ENCODE measurements at regions not wholly inside any gene's neighbourhood (a gene's known extent, or its start where the extent isn't known, plus 50 kb on each side); places are given as distances from the start of the nearest gene placed in this dataset.
"Not testable (repeated sequence)": the region's sequence is repeated elsewhere in the genome, so short reads cannot be mapped to it uniquely, and the experiment has no call there.

DNA sequence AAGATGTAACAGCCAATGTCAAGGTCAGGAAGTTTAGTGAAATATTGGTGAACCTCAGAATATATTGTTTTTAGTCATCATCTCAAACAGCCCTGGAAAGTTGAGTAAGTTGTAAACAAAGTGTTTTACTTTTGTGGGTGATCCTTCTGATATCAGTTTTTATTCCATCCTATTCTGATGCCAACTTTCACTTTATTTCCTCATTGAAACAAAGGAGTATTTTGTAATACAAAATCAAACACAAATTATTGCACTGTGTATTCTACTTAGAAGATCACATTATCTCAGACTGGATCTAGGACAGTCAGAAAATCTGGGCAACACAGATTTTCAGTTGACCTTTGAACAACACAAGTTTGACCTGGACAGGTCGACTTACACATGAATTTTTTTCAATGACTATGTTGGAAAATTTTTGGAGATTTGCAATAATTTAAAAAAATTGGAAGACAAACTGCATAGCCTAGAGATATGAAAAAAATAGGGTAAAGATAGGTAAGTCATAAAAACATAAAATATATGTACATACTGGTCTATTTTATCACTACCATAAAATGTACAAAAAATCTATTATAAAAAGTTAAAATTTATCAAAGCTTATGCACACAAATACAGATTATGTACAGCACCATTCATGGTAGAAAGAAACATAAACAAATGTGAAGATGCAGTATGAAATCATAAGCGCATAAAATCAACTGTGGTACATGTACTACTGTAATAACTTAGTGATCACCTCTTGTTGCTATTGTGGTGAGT is 709.1 kb upstream of the FAM241A start:
- no peak for DNase-seq

DNA sequence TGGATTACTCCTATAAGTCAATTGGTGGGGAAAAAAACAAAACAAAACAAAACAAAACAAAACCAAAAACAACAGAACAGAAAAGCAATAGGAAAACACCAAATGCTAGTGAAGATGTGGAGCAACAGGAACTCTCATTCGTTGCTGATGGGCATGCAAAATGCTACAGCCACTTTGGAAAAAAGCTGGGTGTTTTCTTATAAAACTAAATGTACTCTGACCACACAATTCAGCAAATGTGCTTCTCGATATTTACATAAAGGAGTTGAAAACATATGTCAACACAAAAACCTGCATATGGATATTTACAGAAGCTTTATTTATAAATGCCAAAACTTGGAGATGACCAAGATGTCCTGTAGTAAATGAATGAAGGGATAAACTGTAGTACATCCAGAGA is 703.6 kb upstream of the FAM241A start:
- DNase-seq, result no peak

GRCh38 chr4:111444836-111445235 is 700.4 kb upstream of the FAM241A start:
- DNase-seq, result not testable (repeated sequence)

DNA sequence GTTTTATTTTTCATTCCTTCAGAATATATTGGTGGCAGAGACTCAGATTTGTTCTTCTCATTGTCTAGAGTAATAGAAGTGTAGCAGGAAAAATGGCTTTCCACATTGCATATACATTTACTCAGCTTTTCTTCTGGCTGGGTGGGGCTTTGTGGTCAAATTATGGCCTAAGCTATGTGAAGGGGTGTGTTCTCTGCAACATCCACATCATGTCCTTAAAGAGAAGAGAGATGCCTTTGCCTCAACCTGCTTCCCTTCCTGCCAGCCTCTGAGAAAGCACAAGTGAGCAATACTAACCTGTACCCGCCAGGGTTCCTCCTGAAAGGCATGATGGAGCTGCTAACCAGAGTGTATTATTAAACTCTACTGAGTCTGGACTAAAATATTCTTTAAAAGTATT is 695.6 kb upstream of the FAM241A start:
- DNase-seq, result no peak

DNA sequence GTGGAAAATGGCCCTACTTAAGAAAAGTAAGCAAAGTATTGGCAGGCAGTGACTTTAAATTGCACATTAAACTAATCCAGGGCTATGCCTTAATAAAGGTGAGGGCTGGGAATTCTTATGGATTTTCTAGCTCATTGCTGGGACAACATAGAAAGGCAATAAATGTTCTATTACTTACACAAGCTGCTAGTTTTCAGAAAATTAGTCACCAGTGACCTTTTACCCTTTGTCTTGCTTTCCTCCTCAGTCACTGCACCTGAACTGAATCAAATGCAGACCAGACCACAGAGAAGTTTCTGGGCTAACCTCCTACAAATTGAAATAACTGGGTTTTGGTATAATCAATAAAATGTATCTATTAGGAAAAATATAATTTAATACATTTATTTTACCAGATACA is 694.4 kb upstream of the FAM241A start:
- no peak for DNase-seq

GRCh38 chr4:111453216-111453615 is 692.0 kb upstream of the FAM241A start:
- DNase-seq, result no peak

GRCh38 chr4:111454961-111455360 is 690.3 kb upstream of the FAM241A start:
- DNase-seq, result no peak

DNA sequence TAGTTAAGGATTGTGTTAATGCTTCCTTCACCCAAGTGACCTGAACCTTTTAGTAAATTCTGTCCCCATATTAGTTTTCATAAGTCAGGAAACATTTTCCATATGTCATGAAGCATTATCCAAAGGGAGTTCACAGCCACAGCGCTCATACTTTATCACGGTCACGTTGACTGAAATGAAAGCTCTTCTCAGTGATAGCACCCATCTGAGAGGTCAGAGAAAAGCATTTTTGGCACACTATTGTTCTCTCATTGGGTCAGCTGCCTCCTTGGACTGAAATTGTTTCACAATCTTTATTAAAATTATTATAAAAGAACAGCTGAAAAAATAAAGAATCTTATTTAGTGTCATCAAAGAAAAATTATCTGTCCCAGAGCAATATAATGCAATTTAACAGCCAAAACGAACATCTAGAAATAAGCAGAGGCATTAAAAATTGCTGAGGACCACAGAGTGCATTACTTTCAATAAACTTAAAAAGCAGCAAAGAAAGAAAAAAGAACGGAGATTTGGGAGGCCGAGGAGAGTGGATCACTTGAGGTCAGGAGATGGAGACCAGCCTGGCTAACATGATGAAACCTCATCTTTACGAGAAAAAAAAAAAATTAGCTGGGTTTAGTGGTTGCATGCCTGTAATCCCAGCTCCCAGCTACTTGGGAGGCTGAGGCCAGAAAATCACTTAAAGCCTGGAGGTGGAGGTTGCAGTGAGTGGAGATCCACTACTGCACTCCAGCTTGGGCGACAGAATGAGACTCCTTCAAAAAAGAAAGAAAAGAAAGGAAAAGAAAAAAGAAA is 680.8 kb upstream of the FAM241A start:
- DNase-seq, result no peak

GRCh38 chr4:111466811-111467604 is 678.2 kb upstream of the FAM241A start:
- no peak for DNase-seq

- peak; percentile 49 for DNase-seq
Measured at GRCh38 chr4:111475001-111475400, 670.3 kb upstream of the FAM241A start.

DNA sequence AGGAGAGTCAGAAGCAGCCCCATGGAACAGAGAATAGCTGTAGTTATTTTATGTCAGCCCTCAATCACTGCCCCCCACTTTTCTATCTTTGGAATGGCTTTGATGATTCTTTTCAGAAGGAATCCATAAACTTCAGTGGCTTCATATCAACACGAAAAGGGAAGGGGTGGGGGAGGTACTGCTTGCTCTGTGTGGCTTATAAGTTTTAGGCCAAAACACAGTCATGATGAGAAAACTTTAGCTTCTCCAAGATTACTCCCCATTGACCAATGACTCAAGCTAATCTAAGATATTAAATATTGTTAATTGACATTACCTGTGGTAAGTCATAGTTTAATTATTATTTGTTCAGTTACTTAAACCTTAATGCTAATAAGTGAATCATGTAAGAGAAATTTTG is 669.6 kb upstream of the FAM241A start:
- no peak for DNase-seq

- DNase-seq, result no peak
Measured at GRCh38 chr4:111480510-111480909, 664.7 kb upstream of the FAM241A start.

- no peak for DNase-seq
Measured at GRCh38 chr4:111483375-111484169, 661.7 kb upstream of the FAM241A start.

DNA sequence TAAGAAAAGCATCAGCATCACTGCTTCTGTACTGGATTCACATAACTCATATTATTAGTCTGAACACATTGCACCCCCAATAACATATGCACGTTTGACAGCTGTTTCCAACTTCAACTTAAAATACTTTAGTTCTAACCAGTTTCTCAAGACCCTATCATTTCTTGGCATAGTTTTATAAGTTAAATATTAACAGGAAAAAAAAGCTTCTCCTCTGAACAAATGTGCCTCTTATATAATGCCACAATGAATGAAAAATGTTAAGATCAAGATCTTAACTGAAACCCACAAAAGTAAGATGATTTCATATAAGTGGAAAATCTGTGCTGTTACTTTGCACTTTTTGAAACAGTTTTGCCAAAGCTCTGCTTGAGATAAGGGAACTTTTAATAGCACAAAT is 652.8 kb upstream of the FAM241A start:
- DNase-seq, result no peak

GRCh38 chr4:111494471-111494870 is 650.8 kb upstream of the FAM241A start:
- no peak for DNase-seq

DNA sequence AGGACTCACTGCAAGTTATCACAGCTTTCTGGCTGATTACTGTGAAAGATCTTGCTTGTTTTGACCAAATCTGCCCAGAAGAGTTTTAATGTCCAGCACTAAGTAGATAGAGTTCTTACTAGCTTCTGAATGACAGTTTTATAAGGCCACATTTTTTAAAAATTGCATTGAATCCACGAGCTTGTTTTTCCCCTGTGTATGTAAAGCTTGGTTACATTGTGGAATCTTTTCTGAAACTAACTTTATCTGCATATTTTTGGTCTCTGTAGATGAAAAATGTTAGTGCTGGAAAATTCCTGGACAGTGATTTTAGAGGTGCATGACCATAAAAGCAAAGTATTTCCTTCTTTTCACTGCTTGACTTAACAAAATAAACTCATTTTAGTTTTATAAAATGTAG is 650.3 kb upstream of the FAM241A start:
- no peak for DNase-seq

DNA sequence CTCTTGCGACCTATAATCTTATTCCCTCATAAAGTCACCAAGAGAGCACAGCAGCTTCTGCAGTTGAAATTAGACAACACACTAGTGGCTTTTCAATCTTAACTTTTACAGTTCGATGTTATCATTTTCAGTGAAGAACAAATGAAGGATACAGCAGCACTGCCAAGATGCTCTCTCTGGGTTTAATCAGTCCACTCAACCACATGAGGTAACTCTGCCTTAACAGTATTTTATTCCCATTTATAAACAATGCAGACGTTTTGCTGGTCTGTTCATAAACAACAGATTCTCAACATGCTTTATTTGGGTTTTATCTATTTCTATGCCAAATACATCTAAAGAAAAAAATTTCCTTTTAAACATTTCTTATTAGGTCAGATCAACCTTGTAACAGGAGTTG is 646.0 kb upstream of the FAM241A start:
- DNase-seq, result no peak

DNA sequence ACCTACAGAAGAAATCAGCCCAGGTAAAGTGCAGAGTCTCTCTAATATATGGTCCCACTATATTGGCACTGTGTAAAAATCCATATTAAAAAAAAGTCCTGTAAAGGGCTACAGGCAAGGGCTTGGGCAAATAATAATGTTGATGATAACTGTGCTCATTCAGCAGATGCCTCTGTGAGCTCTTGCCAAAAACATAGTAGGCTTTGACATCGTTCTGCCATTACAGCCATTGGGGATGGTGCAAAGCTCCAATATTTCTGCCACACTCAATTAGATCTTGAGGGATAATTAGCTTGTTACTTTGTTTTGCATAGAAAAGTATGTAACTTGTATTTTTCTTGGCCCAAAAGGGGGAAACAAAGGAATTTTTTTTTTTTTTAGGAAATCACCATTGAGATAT is 645.5 kb upstream of the FAM241A start:
- no peak for DNase-seq

DNA sequence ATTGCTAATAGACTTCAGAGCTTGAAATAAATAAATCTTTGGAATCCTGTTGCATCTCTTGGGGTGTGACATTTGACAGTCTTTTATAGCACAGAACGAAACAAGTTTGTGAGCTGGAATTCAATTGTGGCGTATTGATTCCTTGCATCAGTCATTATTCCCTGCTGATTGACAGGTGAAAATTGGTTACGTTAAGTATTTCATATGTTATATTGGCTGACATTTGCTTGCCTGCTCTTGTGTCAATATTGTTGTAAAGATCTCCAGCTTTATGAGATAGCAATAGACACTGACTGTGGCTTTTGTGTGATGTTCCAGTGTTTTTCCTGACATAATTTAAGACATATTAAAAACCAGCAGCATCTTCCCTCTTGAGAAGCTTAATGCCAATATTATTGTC is 644.4 kb upstream of the FAM241A start:
- no peak for DNase-seq

DNA sequence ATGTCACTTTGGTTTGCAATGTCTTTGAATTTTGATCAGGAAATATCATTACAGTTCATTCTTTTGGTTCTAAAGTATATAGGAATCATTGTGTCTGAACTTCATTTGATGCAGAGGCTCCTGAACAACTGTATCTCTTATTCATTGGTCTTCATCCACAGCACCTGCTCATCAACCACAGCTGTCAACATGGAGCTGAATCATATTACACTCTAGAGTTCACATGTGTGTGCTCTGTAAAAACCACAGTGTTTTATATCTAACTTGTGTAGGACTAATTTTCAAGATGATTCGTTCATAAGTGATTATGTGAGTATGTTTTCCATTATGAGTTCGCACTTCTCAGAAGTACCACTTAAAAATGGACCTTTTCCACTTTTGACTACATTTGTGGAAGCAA is 643.3 kb upstream of the FAM241A start:
- no peak for DNase-seq

DNA sequence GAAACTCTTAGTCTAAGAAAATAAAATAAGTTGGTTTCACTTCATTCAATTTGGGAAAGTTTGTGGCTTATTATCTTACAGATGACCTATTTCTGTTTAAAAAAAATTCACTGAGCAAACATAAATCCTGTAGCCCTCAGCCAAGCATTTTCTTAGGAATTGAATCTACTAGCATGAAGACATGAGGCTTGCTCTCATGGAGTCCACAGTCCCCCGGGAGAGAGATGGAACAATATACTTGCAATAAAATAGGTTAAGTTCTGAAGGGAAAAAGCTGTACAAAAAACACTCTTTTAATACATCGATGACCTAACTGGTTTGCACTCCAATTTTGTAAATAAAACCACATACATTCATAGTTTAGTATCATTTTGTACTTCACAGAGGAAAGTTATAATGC is 642.6 kb upstream of the FAM241A start:
- DNase-seq, result no peak

DNA sequence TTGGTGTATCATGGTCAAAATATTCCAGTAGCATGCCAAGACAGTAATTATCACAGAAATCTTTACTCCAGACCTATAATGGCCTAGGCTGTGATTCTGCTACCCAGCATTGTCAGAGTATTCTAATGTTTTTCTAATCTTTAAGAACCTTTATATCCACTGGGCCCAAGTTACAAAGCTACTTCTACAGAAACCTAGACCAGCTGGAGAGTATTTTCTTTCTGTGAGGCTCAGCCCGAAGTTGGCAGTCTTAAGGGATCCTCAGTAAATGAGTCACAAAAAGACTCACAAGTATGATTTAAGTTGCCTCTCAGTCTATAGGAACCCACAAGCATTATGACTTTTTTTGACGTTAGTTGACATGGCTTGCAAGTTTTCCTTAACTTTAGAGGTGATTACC is 638.5 kb upstream of the FAM241A start:
- DNase-seq, result no peak

DNA sequence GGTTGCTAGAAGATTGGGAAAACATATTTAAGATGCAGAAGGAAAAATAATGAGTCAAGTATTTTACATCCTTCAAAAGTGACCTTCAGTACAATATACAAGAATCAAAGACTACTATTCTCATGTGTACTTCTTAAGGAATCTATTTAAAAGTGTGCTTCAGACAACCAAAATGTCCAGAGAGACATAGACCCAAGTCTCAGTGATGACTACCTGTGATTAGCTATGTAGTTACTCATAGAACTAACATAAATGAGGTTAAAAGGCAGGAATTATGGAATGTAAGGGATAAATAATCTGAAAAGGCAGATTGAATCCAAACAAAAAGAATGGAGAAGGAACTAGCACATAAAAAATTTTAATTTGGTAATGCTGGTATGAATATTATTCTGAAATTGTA is 634.7 kb upstream of the FAM241A start:
- no peak for DNase-seq

Data from right hindlimb (tissue), 1 donor.